ENCODE measurements at regions not wholly inside any gene's neighbourhood (a gene's known extent, or its start where the extent isn't known, plus 50 kb on each side); places are given as distances from the start of the nearest gene placed in this dataset.

DNA sequence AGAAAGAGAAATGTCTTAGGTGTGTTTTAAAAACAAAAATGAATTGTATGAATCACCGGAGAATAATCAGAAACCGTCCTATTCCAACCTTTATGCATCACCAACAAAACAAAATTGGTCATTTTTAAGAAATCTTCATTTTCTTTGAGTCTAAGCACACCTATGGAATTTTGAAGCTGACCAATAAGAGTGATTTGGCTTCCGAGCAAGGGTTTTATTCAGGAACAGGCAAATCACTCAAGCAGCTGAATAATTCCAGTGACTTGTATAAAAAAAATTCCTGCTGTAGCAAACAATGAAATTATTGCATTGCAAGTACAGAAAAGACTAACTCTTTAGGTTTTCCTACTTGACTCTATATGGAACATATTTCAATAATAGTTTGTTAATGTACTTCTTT lies 83.8 kb upstream of the FNDC3B start:
- BruUV-seq (replicated peaks), result no TSS peak
- H3K4me2 ChIP-seq (ENCODE audit: low read length), result no peak overlapping the region

GRCh38 chr3:171956181-171956683 lies 83.1 kb upstream of the FNDC3B start:
- DNase-seq (ENCODE audit: low spot score), result no peak

More for the DNA sequence above, 83.8 kb upstream of the FNDC3B start:
- H3K4me3 ChIP-seq (ENCODE audit: low read depth, low read length, poor library complexity, severe bottlenecking), result no peak overlapping the region
- H3K36me3 ChIP-seq (ENCODE audit: insufficient read depth, low read length), result no peaks in the 10 kb centered on the region
- H3K79me2 ChIP-seq (ENCODE audit: insufficient read depth, low read depth, low read length), result no peaks in the 10 kb centered on the region
- ChIA-PET POLR2A (no interaction called here), CTCF (ENCODE audit: unreplicated experiment) (no interaction called here)
- no peaks in the 10 kb centered on the region for H3K9me3 ChIP-seq (ENCODE audit: low read length)
- H3K27ac ChIP-seq (ENCODE audit: low read depth, low read length, poor library complexity, severe bottlenecking), result no peak overlapping the region
- H3K4me1 ChIP-seq (ENCODE audit: insufficient read depth, low read length, poor library complexity, severe bottlenecking), result no peaks in the 10 kb centered on the region
- intact Hi-C loops (cut with micrococcal nuclease; ENCODE audit: unreplicated experiment), result no loop called here
- no peak for DNase-seq (ENCODE audit: low spot score)
- no peak for TF ChIP-seq CTCF (conservative IDR thresholded peaks at IDR 0.05; ENCODE audit: low read length)
- no peak for TF ChIP-seq EZH2phosphoT487 (IDR thresholded peaks at IDR 0.05; ENCODE audit: borderline replicate concordance, low read depth, low read length)
- H3K9me2 ChIP-seq (ENCODE audit: insufficient read depth, low read length), result no peaks in the 10 kb centered on the region
- no peaks in the 10 kb centered on the region for H4K20me1 ChIP-seq (ENCODE audit: insufficient read depth, low read length)
- no peak overlapping the region for H2AFZ ChIP-seq (ENCODE audit: low read length)

More at GRCh38 chr3:171956181-171956683, 83.1 kb upstream of the FNDC3B start:
- no peak overlapping the region for H3K4me3 ChIP-seq (ENCODE audit: low read depth, low read length, poor library complexity, severe bottlenecking)
- no TSS peak for BruUV-seq (replicated peaks)
- intact Hi-C loops (cut with micrococcal nuclease; ENCODE audit: unreplicated experiment), result no loop called here
- no peaks in the 10 kb centered on the region for H3K79me2 ChIP-seq (ENCODE audit: insufficient read depth, low read depth, low read length)
- no peaks in the 10 kb centered on the region for H3K4me1 ChIP-seq (ENCODE audit: insufficient read depth, low read length, poor library complexity, severe bottlenecking)
- H3K27ac ChIP-seq (ENCODE audit: low read depth, low read length, poor library complexity, severe bottlenecking), result no peak overlapping the region
- no peaks in the 10 kb centered on the region for H3K36me3 ChIP-seq (ENCODE audit: insufficient read depth, low read length)
- ChIA-PET CTCF (ENCODE audit: unreplicated experiment) (no interaction called here), POLR2A (no interaction called here)
- no peak overlapping the region for H2AFZ ChIP-seq (ENCODE audit: low read length)
- TF ChIP-seq CTCF (conservative IDR thresholded peaks at IDR 0.05; ENCODE audit: low read length) (no peak), EZH2phosphoT487 (IDR thresholded peaks at IDR 0.05; ENCODE audit: borderline replicate concordance, low read depth, low read length) (no peak)
- no peak overlapping the region for H3K4me2 ChIP-seq (ENCODE audit: low read length)
- H4K20me1 ChIP-seq (ENCODE audit: insufficient read depth, low read length), result no peaks in the 10 kb centered on the region
- H3K9me2 ChIP-seq (ENCODE audit: insufficient read depth, low read length), result no peaks in the 10 kb centered on the region
- H3K9me3 ChIP-seq (ENCODE audit: low read length), result no peaks in the 10 kb centered on the region

Measured in OCI-LY7 (cell line).